Fibroblast of skin of left quadriceps (primary cell): ENCODE measurements at regions not wholly inside any gene's neighbourhood (a gene's known extent, or its start where the extent isn't known, plus 50 kb on each side); places are given as distances from the start of the nearest gene placed in this dataset.

Experiments used
- DNase-seq, 2 experiments: peaks; one replicate each; pipeline ENCODE4 v3.0.0-alpha.2; 2013; ENCODE audit warnings: low read depth in 2 of 2

GRCh38 chr5:133799571-133800237 is 168.7 kb downstream of the C5orf15 start:
- DNase-seq: no peak

- no peak for DNase-seq
These were observed 171.3 kb downstream of the C5orf15 start for GRCh38 chr5:133797167-133797566.

GRCh38 chr5:133796186-133796585 is 172.2 kb downstream of the C5orf15 start:
- no peak for DNase-seq

- no peak for DNase-seq
These were observed 173.5 kb downstream of the C5orf15 start for GRCh38 chr5:133794771-133795415.

- no peak for DNase-seq
These were observed 174.5 kb downstream of the C5orf15 start for GRCh38 chr5:133793756-133794465.

- no peak for DNase-seq
These were observed 175.8 kb downstream of the C5orf15 start for GRCh38 chr5:133792655-133793054.

GRCh38 chr5:133792024-133792423 is 176.4 kb downstream of the C5orf15 start:
- DNase-seq: no peak

- DNase-seq: no peak
These were observed 177.5 kb downstream of the C5orf15 start for GRCh38 chr5:133790898-133791297.

- no peak for DNase-seq
These were observed 177.1 kb upstream of the FSTL4 start for GRCh38 chr5:133789428-133789827.

- DNase-seq: no peak
These were observed 175.8 kb upstream of the FSTL4 start for GRCh38 chr5:133788121-133788520.

- DNase-seq: no peak
These were observed 174.1 kb upstream of the FSTL4 start for GRCh38 chr5:133786420-133786819.

GRCh38 chr5:133785182-133785581 is 172.8 kb upstream of the FSTL4 start:
- DNase-seq: no peak

GRCh38 chr5:133783481-133783880 is 171.1 kb upstream of the FSTL4 start:
- DNase-seq: no peak

- DNase-seq: no peak
These were observed 170.4 kb upstream of the FSTL4 start for GRCh38 chr5:133782736-133783135.

GRCh38 chr5:133781436-133782225 is 169.3 kb upstream of the FSTL4 start:
- DNase-seq: no peak

GRCh38 chr5:133780619-133781280 is 168.4 kb upstream of the FSTL4 start:
- DNase-seq: no peak

- DNase-seq: no peak
These were observed 167.6 kb upstream of the FSTL4 start for GRCh38 chr5:133779828-133780475.

- no peak for DNase-seq
These were observed 166.3 kb upstream of the FSTL4 start for GRCh38 chr5:133778636-133779035.

- DNase-seq: no peak
These were observed 165.6 kb upstream of the FSTL4 start for GRCh38 chr5:133777951-133778350.

- DNase-seq: no peak
These were observed 163.4 kb upstream of the FSTL4 start for GRCh38 chr5:133775584-133776304.
